T-cell (primary cell): ENCODE measurements at regions not wholly inside any gene's neighbourhood (a gene's known extent, or its start where the extent isn't known, plus 50 kb on each side); places are given as distances from the start of the nearest gene placed in this dataset.
"Not testable (repeated sequence)": the region's sequence is repeated elsewhere in the genome, so short reads cannot be mapped to it uniquely, and the experiment has no call there.

Experiments
- ATAC-seq, 4 experiments: fragments of 200-7000 bp in 3 of 4; fragments of 150-1000 bp in 1 of 4; cut with Tn5 transposase; replicated peaks in 1 of 4; 1 replicate in 3 of 4; 2 replicates in 1 of 4; pipeline ENCODE4 v1.10.0; 2021; ENCODE audit warnings: moderate library complexity in 3 of 4, mild to moderate bottlenecking in 2 of 4, moderate number of reproducible peaks in 1 of 4
- CTCF ChIA-PET, 2 donors: fragments of 300-600 bp; sonication (Branson Sonifier 250); formaldehyde crosslinking; loops; one replicate each; lab custom pipeline; 2022; ENCODE audit warnings: antibody characterized with exemption in 2 of 2; lab: Charles Lee
- POLR2A ChIA-PET, 2 donors: fragments of 300-600 bp; sonication (Branson Sonifier 250); formaldehyde crosslinking; loops; one replicate each; lab custom pipeline; 2022; ENCODE audit warnings: antibody characterized with exemption in 2 of 2; lab: Charles Lee
- DNase-seq, 35 experiments: peaks; one replicate each; pipeline versions ENCODE4 v3.0.0 to v3.0.0-alpha.2; 2013 to 2023
- H3K27ac ChIP-seq: one replicate; pipeline ENCODE4 v1.5.1; 2013; ENCODE audit warnings: low read length
- H3K27me3 ChIP-seq, 2 experiments: replicated peaks in 1 of 2; 1 replicate in 1 of 2; 2 replicates in 1 of 2; pipeline versions ENCODE4 v1.6.1 to v1.7.0; 2013; ENCODE audit warnings: low read length in 1 of 2, mixed read lengths in 1 of 2; ENCODE audit not compliant: control insufficient read depth in 2 of 2, insufficient read depth in 2 of 2; ENCODE audit errors: extremely low read depth in 1 of 2
- H3K36me3 ChIP-seq, 2 donors: 1 replicate in 1 of 2; 2 replicates in 1 of 2; pipeline versions ENCODE4 v1.6.1 to v1.7.0; 2013; ENCODE audit warnings: low read length in 1 of 2; ENCODE audit not compliant: control insufficient read depth in 2 of 2, insufficient read depth in 1 of 2; ENCODE audit errors: extremely low read depth in 1 of 2
- H3K4me1 ChIP-seq, 2 experiments: 1 replicate in 1 of 2; 2 replicates in 1 of 2; pipeline versions ENCODE4 v1.6.1 to v1.7.0; 2013; ENCODE audit warnings: low read length in 2 of 2, mixed read lengths in 1 of 2; ENCODE audit not compliant: insufficient read depth in 2 of 2, control insufficient read depth in 1 of 2; ENCODE audit errors: extremely low read depth in 1 of 2
- H3K4me3 ChIP-seq, 2 donors: 1 replicate in 1 of 2; 2 replicates in 1 of 2; pipeline versions ENCODE4 v1.5.1 to v1.7.0; 2013; ENCODE audit warnings: mild to moderate bottlenecking in 2 of 2, low read length in 1 of 2, moderate library complexity in 1 of 2; ENCODE audit not compliant: control insufficient read depth in 1 of 2; ENCODE audit errors: extremely low read depth in 1 of 2
- H3K9me3 ChIP-seq: 2 replicates; pipeline ENCODE4 v1.7.0; 2013
- H3K27ac Mint-ChIP-seq, 2 donors: one replicate each; pipeline ENCODE4 v1.8.0; 2020 to 2021; ENCODE audit warnings: mild to moderate bottlenecking in 2 of 2, mixed read lengths in 2 of 2
- H3K27me3 Mint-ChIP-seq, 2 donors: one replicate each; pipeline ENCODE4 v1.8.0; 2021 to 2022; ENCODE audit warnings: mixed read lengths in 2 of 2
- H3K36me3 Mint-ChIP-seq: one replicate; pipeline ENCODE4 v1.8.0; 2021; ENCODE audit warnings: mixed read lengths
- H3K4me1 Mint-ChIP-seq, 3 donors: one replicate each; pipeline ENCODE4 v1.8.0; 2020 to 2022; ENCODE audit warnings: mixed read lengths in 3 of 3, mild to moderate bottlenecking in 1 of 3
- H3K4me3 Mint-ChIP-seq, 3 donors: one replicate each; pipeline ENCODE4 v1.8.0; 2020 to 2022; ENCODE audit warnings: mild to moderate bottlenecking in 3 of 3, mixed read lengths in 3 of 3, moderate library complexity in 3 of 3
- H3K9me3 Mint-ChIP-seq, 3 donors: one replicate each; pipeline ENCODE4 v1.8.0; 2020 to 2022; ENCODE audit warnings: mixed read lengths in 3 of 3
- WGBS: methylation state at CpG from one replicate; pipeline ENCODE4 v1.1.5; 2013; ENCODE audit warnings: missing lambda C conversion rate; ENCODE audit not compliant: insufficient coverage; 5-methylcytosine and 5-hydroxymethylcytosine counted together

DNA sequence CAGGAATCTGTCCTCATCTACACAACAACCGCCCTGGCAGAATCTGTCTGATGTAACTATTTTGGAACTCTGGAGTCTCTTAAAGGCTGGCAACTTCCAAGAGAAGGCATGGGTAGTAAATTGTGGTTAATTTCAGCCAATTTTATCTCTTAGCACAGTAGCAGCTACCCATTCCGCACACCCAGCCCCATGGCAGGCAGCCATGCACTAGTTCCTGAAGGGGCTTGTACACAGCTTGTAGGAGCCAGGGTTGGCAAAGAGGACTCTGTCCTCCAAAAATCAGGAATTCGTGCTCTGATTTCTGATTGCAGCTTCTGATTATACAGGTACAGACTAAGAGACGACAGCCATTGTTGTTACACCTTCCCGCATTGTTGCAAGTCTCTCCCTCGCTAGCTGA lies 155.9 kb downstream of the RNF144B start:
- ChIA-PET POLR2A (no interaction called here), CTCF (no interaction called here)
- Mint-ChIP-seq H3K4me1 (no peaks in the 10 kb centered on the region), H3K36me3 (no peaks in the 10 kb centered on the region), H3K27me3 (peaks cover 15 to 24% of the 10 kb centered on the region in 2 donors), H3K4me3 (no peak overlapping the region), H3K9me3 (peaks cover 12 to 22% (median 16%) of the 10 kb centered on the region in 3 donors), H3K27ac (no peak overlapping the region)
- H3K9me3 ChIP-seq: no peaks in the 10 kb centered on the region
- H3K4me3 ChIP-seq: no peak overlapping the region
- WGBS: 40% methylated on average over 2 of the region's 6 CpGs
- no peak overlapping the region for H3K27ac ChIP-seq
- H3K4me1 ChIP-seq: no peaks in the 10 kb centered on the region
- no peaks in the 10 kb centered on the region for H3K27me3 ChIP-seq
- ATAC-seq: no peak
- H3K36me3 ChIP-seq: no peaks in the 10 kb centered on the region
- DNase-seq: no peak

GRCh38 chr6:18545142-18545541 lies 158.0 kb downstream of the RNF144B start:
- CTCF ChIA-PET: interaction anchor here in 1 of 2 donors (0.6 kb wide), 1 partner anchor 19 kb away, joined by 5 read pairs; no protein-coding TSS in a partner anchor
- H3K9me3 Mint-ChIP-seq: peaks cover 12 to 22% (median 16%) of the 10 kb centered on the region in 3 donors
- H3K4me1 Mint-ChIP-seq, H3K4me3 Mint-ChIP-seq, H3K27ac ChIP-seq, H3K4me1 ChIP-seq, POLR2A ChIA-PET, H3K9me3 ChIP-seq, H3K36me3 Mint-ChIP-seq, H3K4me3 ChIP-seq, DNase-seq, ATAC-seq, H3K36me3 ChIP-seq, H3K27ac Mint-ChIP-seq, H3K27me3 ChIP-seq: not testable (repeated sequence)
- peaks cover 11 to 15% of the 10 kb centered on the region in 2 donors for H3K27me3 Mint-ChIP-seq
- no CpG with 5 or more reads among the region's 1 CpG for whole genome bisulfite sequencing

- Histone ChIP-seq H3K9me3 (no peaks in the 10 kb centered on the region), H3K27ac (no peak overlapping the region), H3K4me3 (no peak overlapping the region), H3K27me3 (no peaks in the 10 kb centered on the region), H3K36me3 (no peaks in the 10 kb centered on the region), H3K4me1 (no peaks in the 10 kb centered on the region)
- ChIA-PET POLR2A (no interaction called here), CTCF (interaction anchor here in 1 of 2 donors (0.6 kb wide), 1 partner anchor 19 kb away, joined by 5 read pairs; no protein-coding TSS in a partner anchor)
- no peak overlapping the region for H3K27ac Mint-ChIP-seq
- peaks cover 10 to 15% of the 10 kb centered on the region in 2 donors for H3K27me3 Mint-ChIP-seq
- no peak for ATAC-seq
- no peak for DNase-seq
- H3K4me3 Mint-ChIP-seq: no peak overlapping the region
- peaks cover 12 to 22% (median 16%) of the 10 kb centered on the region in 3 donors for H3K9me3 Mint-ChIP-seq
- H3K4me1 Mint-ChIP-seq: no peaks in the 10 kb centered on the region
- no peaks in the 10 kb centered on the region for H3K36me3 Mint-ChIP-seq
These were observed 158.6 kb downstream of the RNF144B start for GRCh38 chr6:18545726-18546125.

- POLR2A ChIA-PET: no interaction called here
- WGBS: 100% methylated on average over 1 of the region's 3 CpGs
- H3K4me1 Mint-ChIP-seq: no peaks in the 10 kb centered on the region
These were observed 163.0 kb downstream of the RNF144B start for GRCh38 chr6:18550119-18550518.

DNA sequence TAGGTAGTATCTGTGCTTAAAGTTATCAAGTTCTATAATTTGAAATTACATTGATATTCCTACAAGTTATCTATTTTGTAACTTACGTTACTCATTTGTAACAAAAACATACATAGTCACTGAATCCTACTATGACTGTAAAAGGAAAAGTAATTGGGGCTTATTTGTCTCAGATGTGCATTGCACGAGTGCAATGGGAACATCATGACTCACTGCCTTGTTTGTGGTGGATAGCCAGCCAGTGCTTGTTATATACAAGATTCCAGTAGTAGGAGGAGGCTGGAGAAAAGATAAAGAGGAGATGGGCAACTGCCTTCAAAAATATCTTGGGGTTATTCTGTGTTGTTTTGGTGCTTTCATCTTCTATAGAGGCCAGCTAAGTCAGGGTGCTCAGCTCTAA lies 164.1 kb downstream of the RNF144B start:
- Histone ChIP-seq H3K36me3 (no peaks in the 10 kb centered on the region), H3K4me3 (no peak overlapping the region), H3K27ac (no peak overlapping the region), H3K4me1 (no peaks in the 10 kb centered on the region), H3K9me3 (no peaks in the 10 kb centered on the region), H3K27me3 (no peaks in the 10 kb centered on the region)
- no peak for DNase-seq
- no peaks in the 10 kb centered on the region for H3K36me3 Mint-ChIP-seq
- no peak for ATAC-seq
- H3K4me3 Mint-ChIP-seq: no peak overlapping the region
- no peaks in the 10 kb centered on the region for H3K4me1 Mint-ChIP-seq
- H3K27ac Mint-ChIP-seq: no peak overlapping the region
- CTCF ChIA-PET: no interaction called here
- peaks cover 0 to 3% (median 0%) of the 10 kb centered on the region in 3 donors for H3K9me3 Mint-ChIP-seq
- peaks cover 9 to 22% of the 10 kb centered on the region in 2 donors for H3K27me3 Mint-ChIP-seq
- POLR2A ChIA-PET: no interaction called here
- WGBS: no CpG with 5 or more reads among the region's 2 CpGs

More at GRCh38 chr6:18550119-18550518, 163.0 kb downstream of the RNF144B start:
- Mint-ChIP-seq H3K4me3 (no peak overlapping the region), H3K27me3 (peaks cover 6 to 25% of the 10 kb centered on the region in 2 donors), H3K27ac (no peak overlapping the region), H3K36me3 (no peaks in the 10 kb centered on the region), H3K9me3 (peaks cover 0 to 6% (median 5%) of the 10 kb centered on the region in 3 donors)
- no peaks in the 10 kb centered on the region for H3K36me3 ChIP-seq
- no peaks in the 10 kb centered on the region for H3K9me3 ChIP-seq
- CTCF ChIA-PET: interaction anchor here in 1 of 2 donors (0.6 kb wide), 1 partner anchor 33 kb away, joined by 6 read pairs; no protein-coding TSS in a partner anchor
- H3K4me1 ChIP-seq: no peaks in the 10 kb centered on the region
- DNase-seq: no peak
- ATAC-seq: no peak
- no peak overlapping the region for H3K27ac ChIP-seq
- H3K27me3 ChIP-seq: no peaks in the 10 kb centered on the region
- H3K4me3 ChIP-seq: no peak overlapping the region

- H3K27me3 Mint-ChIP-seq: peaks cover 11 to 33% of the 10 kb centered on the region in 2 donors
- Histone ChIP-seq H3K27me3 (no peaks in the 10 kb centered on the region), H3K27ac (no peak overlapping the region), H3K9me3 (no peaks in the 10 kb centered on the region), H3K4me1 (no peaks in the 10 kb centered on the region), H3K36me3 (no peaks in the 10 kb centered on the region), H3K4me3 (no peak overlapping the region)
- H3K4me1 Mint-ChIP-seq: no peaks in the 10 kb centered on the region
- POLR2A ChIA-PET: no interaction called here
- DNase-seq (no peak), ATAC-seq (no peak)
- no peaks in the 10 kb centered on the region for H3K9me3 Mint-ChIP-seq
- no peak overlapping the region for H3K27ac Mint-ChIP-seq
- no peak overlapping the region for H3K4me3 Mint-ChIP-seq
- CTCF ChIA-PET: no interaction called here
- no peaks in the 10 kb centered on the region for H3K36me3 Mint-ChIP-seq
- WGBS: no CpG with 5 or more reads among the region's 2 CpGs
These were observed 168.6 kb downstream of the RNF144B start for GRCh38 chr6:18555750-18556149.
